AG09309 (cell line): ENCODE measurements at regions not wholly inside any gene's neighbourhood (a gene's known extent, or its start where the extent isn't known, plus 50 kb on each side); places are given as distances from the start of the nearest gene placed in this dataset.

Source experiments
- DNase-seq: peaks from one replicate; pipeline ENCODE4 v3.0.0-alpha.2; 2010; ENCODE audit warnings: low read depth
- H3K4me3 ChIP-seq: 2 replicates; pipeline ENCODE4 v1.5.1; 2011; ENCODE audit warnings: mild to moderate bottlenecking, low read depth, low read length, moderate library complexity; ENCODE audit not compliant: control insufficient read depth
- CTCF ChIP-seq: IDR thresholded peaks from 2 replicates; pipeline ENCODE4 v1.5.1; 2011; ENCODE audit warnings: mild to moderate bottlenecking, low read depth, low read length, inconsistent platforms; ENCODE audit not compliant: insufficient read depth, control insufficient read depth; ENCODE audit errors: missing control alignments

- no peak for TF ChIP-seq CTCF
- H3K4me3 ChIP-seq = no peak overlapping the region
- no peak for DNase-seq
Measured at GRCh38 chr16:22632606-22633005, 121.9 kb downstream of the NPIPB5 start.

- no peak for TF ChIP-seq CTCF
- no peak for DNase-seq
- no peak overlapping the region for H3K4me3 ChIP-seq
Measured at GRCh38 chr16:22633280-22633679, 122.6 kb downstream of the NPIPB5 start.

GRCh38 chr16:22633799-22634198 lies 123.1 kb downstream of the NPIPB5 start:
- H3K4me3 ChIP-seq = no peak overlapping the region
- no peak for TF ChIP-seq CTCF
- no peak for DNase-seq

- no peak for TF ChIP-seq CTCF
- no peak for DNase-seq
- no peak overlapping the region for H3K4me3 ChIP-seq
Measured at GRCh38 chr16:22634954-22635353, 124.3 kb downstream of the NPIPB5 start.

GRCh38 chr16:22635357-22635761 lies 124.7 kb downstream of the NPIPB5 start:
- no peak for TF ChIP-seq CTCF
- no peak overlapping the region for H3K4me3 ChIP-seq
- no peak for DNase-seq

GRCh38 chr16:22635801-22636200 lies 125.1 kb downstream of the NPIPB5 start:
- DNase-seq = no peak
- H3K4me3 ChIP-seq = no peak overlapping the region
- TF ChIP-seq CTCF = no peak
